GM21526 (cell line): ENCODE measurements at regions not wholly inside any gene's neighbourhood (a gene's known extent, or its start where the extent isn't known, plus 50 kb on each side); places are given as distances from the start of the nearest gene placed in this dataset.

Experiments
- ATAC-seq: cut with Tn5 transposase; IDR thresholded peaks from one replicate; pipeline ENCODE4 v1.9.1; 2021; ENCODE audit warnings: moderate library complexity; ENCODE audit not compliant: unreplicated experiment, low FRiP score

GRCh38 chr5:124665035-124665434, 81.4 kb downstream of the ZNF608 start:
- ATAC-seq, result no peak

- no peak for ATAC-seq
These were observed 82.2 kb downstream of the ZNF608 start for GRCh38 chr5:124664287-124664686.

- no peak for ATAC-seq
These were observed 83.3 kb downstream of the ZNF608 start for GRCh38 chr5:124663101-124663506.

- no peak for ATAC-seq
These were observed 84.2 kb downstream of the ZNF608 start for GRCh38 chr5:124662181-124662781.

- ATAC-seq, result no peak
These were observed 84.9 kb downstream of the ZNF608 start for GRCh38 chr5:124661317-124662141.

GRCh38 chr5:124660229-124661093, 86.0 kb downstream of the ZNF608 start:
- no peak for ATAC-seq

- ATAC-seq, result no peak
These were observed 86.6 kb downstream of the ZNF608 start for GRCh38 chr5:124659798-124660197.

- no peak for ATAC-seq
These were observed 87.4 kb downstream of the ZNF608 start for GRCh38 chr5:124658867-124659557.

GRCh38 chr5:124655921-124656511, 90.4 kb downstream of the ZNF608 start:
- ATAC-seq, result no peak

GRCh38 chr5:124655251-124655917, 91.1 kb downstream of the ZNF608 start:
- no peak for ATAC-seq

- ATAC-seq, result no peak
These were observed 92.0 kb downstream of the ZNF608 start for GRCh38 chr5:124654418-124654817.

GRCh38 chr5:124653666-124654065, 92.8 kb downstream of the ZNF608 start:
- no peak for ATAC-seq

- ATAC-seq, result no peak
These were observed 93.5 kb downstream of the ZNF608 start for GRCh38 chr5:124652892-124653441.

GRCh38 chr5:124652514-124652819, 94.0 kb downstream of the ZNF608 start:
- no peak for ATAC-seq

GRCh38 chr5:124651663-124652513, 94.6 kb downstream of the ZNF608 start:
- peak; percentile 30 for ATAC-seq

- no peak for ATAC-seq
These were observed 95.3 kb downstream of the ZNF608 start for GRCh38 chr5:124650951-124651662.

GRCh38 chr5:124650147-124650561, 96.3 kb downstream of the ZNF608 start:
- peak; percentile 70 for ATAC-seq
